Neuronal stem cell (in vitro differentiated cells): ENCODE measurements at regions not wholly inside any gene's neighbourhood (a gene's known extent, or its start where the extent isn't known, plus 50 kb on each side); places are given as distances from the start of the nearest gene placed in this dataset.

Experiments
- DNase-seq: peaks from one replicate; pipeline ENCODE4 v3.0.0-alpha.2; 2013; ENCODE audit warnings: low spot score
- H2AFZ ChIP-seq: one replicate; pipeline ENCODE4 v1.6.1; 2013; ENCODE audit warnings: mild to moderate bottlenecking, low read length, inconsistent platforms
- H2AK5ac ChIP-seq: 2 replicates; pipeline ENCODE4 v1.6.1; 2013; ENCODE audit warnings: low read depth, mild to moderate bottlenecking, inconsistent platforms, low read length, moderate library complexity, mixed read lengths
- H2BK120ac ChIP-seq: 2 replicates; pipeline ENCODE4 v1.6.1; 2013; ENCODE audit warnings: low read depth, mild to moderate bottlenecking, inconsistent platforms, low read length, moderate library complexity, mixed read lengths
- H2BK12ac ChIP-seq: one replicate; pipeline ENCODE4 v1.6.1; 2013; ENCODE audit warnings: low read length, inconsistent platforms
- H2BK15ac ChIP-seq: 2 replicates; pipeline ENCODE4 v1.6.1; 2013; ENCODE audit warnings: mild to moderate bottlenecking, low read length, inconsistent platforms, mixed read lengths
- H2BK5ac ChIP-seq: one replicate; pipeline ENCODE4 v1.6.1; 2013; ENCODE audit warnings: inconsistent platforms, mild to moderate bottlenecking, low read length, moderate library complexity
- H3K14ac ChIP-seq: one replicate; pipeline ENCODE4 v1.6.1; 2013; ENCODE audit warnings: low read length, inconsistent platforms
- H3K18ac ChIP-seq: 2 replicates; pipeline ENCODE4 v1.6.1; 2013; ENCODE audit warnings: low read length, inconsistent platforms
- H3K23ac ChIP-seq: 2 replicates; pipeline ENCODE4 v1.6.1; 2013; ENCODE audit warnings: low read depth, mild to moderate bottlenecking, mixed read lengths, low read length, inconsistent platforms; ENCODE audit not compliant: poor library complexity
- H3K27ac ChIP-seq: replicated peaks from 3 replicates; pipeline ENCODE4 v1.5.1; 2013; ENCODE audit warnings: low read length, inconsistent platforms
- H3K27me3 ChIP-seq, 3 experiments: 2 replicates each; pipeline ENCODE4 v1.6.1; 2013; ENCODE audit warnings: low read length in 3 of 3, mild to moderate bottlenecking in 2 of 3, inconsistent platforms in 1 of 3, low read depth in 1 of 3, mixed read lengths in 1 of 3, moderate library complexity in 1 of 3; ENCODE audit not compliant: control insufficient read depth in 3 of 3, insufficient read depth in 3 of 3
- H3K36me3 ChIP-seq, 2 donors: replicated peaks in 1 of 2; 2 replicates each; pipeline ENCODE4 v1.6.1; 2013; ENCODE audit warnings: low read length in 2 of 2; ENCODE audit not compliant: control insufficient read depth in 2 of 2, insufficient read depth in 2 of 2
- H3K4ac ChIP-seq: 2 replicates; pipeline ENCODE4 v1.6.1; 2013; ENCODE audit warnings: inconsistent platforms, mild to moderate bottlenecking, low read length, moderate library complexity
- H3K4me1 ChIP-seq, 2 donors: 1 replicate in 1 of 2; 2 replicates in 1 of 2; pipeline ENCODE4 v1.6.1; 2013; ENCODE audit warnings: low read length in 2 of 2, low read depth in 1 of 2; ENCODE audit not compliant: control insufficient read depth in 2 of 2, insufficient read depth in 1 of 2
- H3K4me2 ChIP-seq: one replicate; pipeline ENCODE4 v1.6.1; 2013; ENCODE audit warnings: mild to moderate bottlenecking, low read length, inconsistent platforms; ENCODE audit not compliant: insufficient read depth, poor library complexity, severe bottlenecking
- H3K4me3 ChIP-seq, 2 donors: 2 replicates each; pipeline ENCODE4 v1.5.1; 2013; ENCODE audit warnings: low read length in 2 of 2, mild to moderate bottlenecking in 2 of 2, inconsistent platforms in 1 of 2, moderate library complexity in 1 of 2
- H3K79me1 ChIP-seq: one replicate; pipeline ENCODE4 v1.6.1; 2013; ENCODE audit warnings: low read depth, mild to moderate bottlenecking, inconsistent platforms, low read length, moderate library complexity
- H3K9ac ChIP-seq: one replicate; pipeline ENCODE4 v1.6.1; 2013; ENCODE audit warnings: mild to moderate bottlenecking, low read depth, low read length, inconsistent platforms; ENCODE audit not compliant: poor library complexity
- H3K9me3 ChIP-seq, 2 donors: replicated peaks in 1 of 2; 2 replicates each; pipeline versions ENCODE3 to v1.6.1; 2013; ENCODE audit warnings: low read length in 2 of 2, mild to moderate bottlenecking in 2 of 2, inconsistent platforms in 1 of 2, low read depth in 1 of 2, mixed read lengths in 1 of 2, moderate library complexity in 1 of 2; ENCODE audit not compliant: control insufficient read depth in 2 of 2, insufficient read depth in 1 of 2
- H4K8ac ChIP-seq: one replicate; pipeline ENCODE4 v1.6.1; 2013; ENCODE audit warnings: low read depth, mild to moderate bottlenecking, inconsistent platforms, low read length, moderate library complexity
- H4K91ac ChIP-seq: one replicate; pipeline ENCODE4 v1.6.1; 2013; ENCODE audit warnings: low read length, low read depth, mild to moderate bottlenecking, inconsistent platforms; ENCODE audit not compliant: poor library complexity
- WGBS, 2 donors: extraction: QIAGEN DNeasy Blood & Tissue Kit; methylation state at CpG; one replicate each; pipeline ENCODE4 v1.1.7; 2013; ENCODE audit warnings: missing lambda C conversion rate in 2 of 2, mixed read lengths in 1 of 2; ENCODE audit not compliant: insufficient read length in 2 of 2, insufficient replicate concordance in 1 of 2; ENCODE audit errors: extremely low coverage in 2 of 2; 5-methylcytosine and 5-hydroxymethylcytosine counted together

GRCh38 chr10:77696584-77696983 lies 59.0 kb upstream of the KCNMA1 start:
- DNase-seq, result no peak
- Histone ChIP-seq H2BK5ac (no peak overlapping the region), H3K79me1 (no peaks in the 10 kb centered on the region), H3K18ac (no peak overlapping the region), H3K9ac (no peak overlapping the region), H2AFZ (no peak overlapping the region), H2BK12ac (no peak overlapping the region), H3K9me3 (no peaks in the 10 kb centered on the region), H4K91ac (no peak overlapping the region), H3K27ac (no peak overlapping the region), H3K4me2 (no peak overlapping the region), H3K4me1 (no peaks in the 10 kb centered on the region), H2BK15ac (no peak overlapping the region), H4K8ac (no peak overlapping the region), H3K14ac (no peak overlapping the region), H3K4me3 (peak overlapping the region in 1 of 2 donors; percentile 34), H3K23ac (no peak overlapping the region), H3K27me3 (no peaks in the 10 kb centered on the region), H2AK5ac (no peak overlapping the region), H2BK120ac (no peak overlapping the region), H3K36me3 (no peaks in the 10 kb centered on the region), H3K4ac (no peak overlapping the region)
- no CpG with 5 or more reads among the region's 10 CpGs for WGBS, 2 donors

GRCh38 chr10:77695186-77695585 lies 57.6 kb upstream of the KCNMA1 start:
- no peak for DNase-seq
- H3K23ac ChIP-seq, result no peak overlapping the region
- no peak overlapping the region for H3K27ac ChIP-seq
- no peak overlapping the region for H2BK120ac ChIP-seq
- no peak overlapping the region for H2BK12ac ChIP-seq
- no peak overlapping the region for H3K4me2 ChIP-seq
- no peak overlapping the region for H2AFZ ChIP-seq
- no peak overlapping the region for H3K14ac ChIP-seq
- H3K79me1 ChIP-seq, result no peaks in the 10 kb centered on the region
- no peak overlapping the region for H2AK5ac ChIP-seq
- H4K8ac ChIP-seq, result no peak overlapping the region
- H3K4me1 ChIP-seq, result no peaks in the 10 kb centered on the region
- H2BK15ac ChIP-seq, result no peak overlapping the region
- H3K4me3 ChIP-seq, result no peak overlapping the region
- H2BK5ac ChIP-seq, result no peak overlapping the region
- H3K9me3 ChIP-seq, result no peaks in the 10 kb centered on the region
- no peak overlapping the region for H3K9ac ChIP-seq
- H3K18ac ChIP-seq, result no peak overlapping the region
- no peaks in the 10 kb centered on the region for H3K27me3 ChIP-seq
- no CpG with 5 or more reads among the region's 1 CpG for WGBS, 2 donors
- no peak overlapping the region for H3K4ac ChIP-seq
- H3K36me3 ChIP-seq, result no peaks in the 10 kb centered on the region
- no peak overlapping the region for H4K91ac ChIP-seq

GRCh38 chr10:77692782-77693181 lies 55.2 kb upstream of the KCNMA1 start:
- WGBS, 2 donors, result no CpG with 5 or more reads among the region's 3 CpGs
- H3K4me2 ChIP-seq, result no peak overlapping the region

DNA sequence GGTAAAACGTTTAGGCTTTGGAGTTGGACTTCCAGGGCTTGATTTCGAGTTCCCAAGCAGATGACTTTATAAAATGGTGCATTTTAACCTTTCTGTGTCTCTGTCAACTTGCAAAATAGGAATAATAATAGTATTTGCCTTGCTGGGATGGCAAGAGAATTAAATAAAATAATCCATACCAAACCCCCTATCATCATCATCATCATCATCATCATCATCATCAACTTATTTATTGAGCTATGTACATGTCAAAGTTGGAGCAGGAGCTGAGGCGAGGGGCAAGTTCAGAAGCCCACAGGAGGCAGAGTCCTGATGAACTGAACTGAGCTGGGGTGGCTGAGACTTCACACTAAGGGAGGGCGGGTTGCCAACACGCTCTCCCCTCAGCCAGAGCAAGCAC lies 51.7 kb upstream of the KCNMA1 start:
- no peak for DNase-seq
- Histone ChIP-seq H3K27ac (no peak overlapping the region), H3K4ac (no peak overlapping the region), H3K4me3 (no peak overlapping the region), H4K91ac (no peak overlapping the region), H3K9ac (no peak overlapping the region), H2AFZ (no peak overlapping the region), H2BK120ac (no peak overlapping the region), H2BK12ac (no peak overlapping the region), H3K23ac (no peak overlapping the region), H2BK5ac (no peak overlapping the region), H3K27me3 (peaks cover 0 to 28% (median 0%) of the 10 kb centered on the region in 3 experiments), H3K79me1 (no peaks in the 10 kb centered on the region), H3K4me1 (peaks cover 0 to 15% of the 10 kb centered on the region in 2 donors), H3K36me3 (no peaks in the 10 kb centered on the region), H2BK15ac (no peak overlapping the region), H4K8ac (no peak overlapping the region), H3K14ac (no peak overlapping the region), H3K9me3 (no peaks in the 10 kb centered on the region), H3K18ac (no peak overlapping the region), H3K4me2 (no peak overlapping the region), H2AK5ac (no peak overlapping the region)
- no CpG with 5 or more reads among the region's 5 CpGs for WGBS, 2 donors

More at GRCh38 chr10:77692782-77693181, 55.2 kb upstream of the KCNMA1 start:
- no peak overlapping the region for H4K91ac ChIP-seq
- no peaks in the 10 kb centered on the region for H3K4me1 ChIP-seq
- no peak overlapping the region for H2BK15ac ChIP-seq
- H3K23ac ChIP-seq, result no peak overlapping the region
- H2AK5ac ChIP-seq, result no peak overlapping the region
- H2BK120ac ChIP-seq, result no peak overlapping the region
- H2AFZ ChIP-seq, result no peak overlapping the region
- no peak overlapping the region for H3K27ac ChIP-seq
- peak overlapping the region; percentile 50 for H3K9ac ChIP-seq
- no peaks in the 10 kb centered on the region for H3K9me3 ChIP-seq
- no peak for DNase-seq
- H3K18ac ChIP-seq, result no peak overlapping the region
- H2BK5ac ChIP-seq, result no peak overlapping the region
- no peak overlapping the region for H3K4me3 ChIP-seq
- no peak overlapping the region for H3K4ac ChIP-seq
- H4K8ac ChIP-seq, result no peak overlapping the region
- no peaks in the 10 kb centered on the region for H3K36me3 ChIP-seq
- H3K27me3 ChIP-seq, result peaks cover 0 to 8% (median 0%) of the 10 kb centered on the region in 3 experiments
- H2BK12ac ChIP-seq, result no peak overlapping the region
- no peaks in the 10 kb centered on the region for H3K79me1 ChIP-seq
- no peak overlapping the region for H3K14ac ChIP-seq
